Cerebellar cortex (tissue), 1 donor: ENCODE measurements at regions not wholly inside any gene's neighbourhood (a gene's known extent, or its start where the extent isn't known, plus 50 kb on each side); places are given as distances from the start of the nearest gene placed in this dataset.

ENCODE experiments used
- DNase-seq: peaks from one replicate; pipeline ENCODE4 v3.0.0-alpha.2; 2015; ENCODE audit warnings: low spot score

GRCh38 chr5:135234666-135235401 lies 164.2 kb downstream of the MACROH2A1 start:
- no peak for DNase-seq

DNA sequence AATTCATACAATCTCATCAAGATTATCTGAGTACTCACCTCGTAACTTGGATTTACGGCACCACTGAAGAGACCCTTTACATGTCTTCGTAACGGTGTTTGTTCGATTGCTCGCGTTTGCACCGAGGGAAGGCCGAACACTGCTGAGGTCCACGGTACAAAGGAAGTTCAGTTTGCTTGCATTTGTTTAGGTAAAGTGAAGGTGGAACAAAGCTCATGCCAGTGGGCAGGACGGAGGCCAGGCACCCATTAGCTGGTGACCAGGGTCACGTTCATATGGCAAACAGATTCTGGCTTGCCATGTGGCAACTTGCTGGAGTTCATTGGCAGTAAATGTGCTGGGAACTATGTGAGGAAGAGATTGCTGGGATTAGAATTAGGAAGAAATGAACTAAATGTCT lies 164.8 kb downstream of the MACROH2A1 start:
- DNase-seq, result no peak

GRCh38 chr5:135233477-135233876 lies 165.6 kb downstream of the MACROH2A1 start:
- DNase-seq, result no peak

GRCh38 chr5:135232958-135233357 lies 166.1 kb downstream of the MACROH2A1 start:
- peak; percentile 29 for DNase-seq

- DNase-seq, result no peak
These were observed 167.7 kb downstream of the MACROH2A1 start for GRCh38 chr5:135231289-135231688.

- no peak for DNase-seq
These were observed 168.6 kb downstream of the MACROH2A1 start for GRCh38 chr5:135230251-135230925.

DNA sequence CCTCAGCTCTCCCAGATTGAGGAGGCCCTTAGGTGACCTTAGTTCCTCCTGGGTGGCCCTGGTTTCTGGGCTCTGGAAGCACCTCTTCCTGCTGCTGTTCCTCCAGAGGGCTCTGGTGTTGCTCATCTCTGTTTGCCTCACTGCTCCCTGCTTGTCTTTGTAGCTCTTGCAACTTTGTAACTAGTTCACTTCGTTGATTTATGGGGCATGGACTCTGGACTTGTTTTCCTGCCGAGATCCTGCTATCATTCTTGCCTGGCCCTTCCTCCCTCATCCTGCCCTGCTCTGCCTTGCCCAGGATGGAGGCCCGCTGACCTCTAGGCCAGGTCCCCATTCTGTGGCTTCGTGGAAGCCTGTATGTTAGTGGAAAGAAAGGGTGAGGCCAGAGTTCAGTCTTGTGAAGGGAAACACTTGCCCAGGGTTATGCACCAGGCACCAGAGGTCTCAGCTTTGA lies 169.3 kb downstream of the MACROH2A1 start:
- no peak for DNase-seq

GRCh38 chr5:135229122-135229521 lies 169.9 kb downstream of the MACROH2A1 start:
- DNase-seq, result no peak

- no peak for DNase-seq
These were observed 170.8 kb downstream of the MACROH2A1 start for GRCh38 chr5:135228222-135228621.

GRCh38 chr5:135227064-135228022 lies 171.7 kb downstream of the MACROH2A1 start:
- no peak for DNase-seq

DNA sequence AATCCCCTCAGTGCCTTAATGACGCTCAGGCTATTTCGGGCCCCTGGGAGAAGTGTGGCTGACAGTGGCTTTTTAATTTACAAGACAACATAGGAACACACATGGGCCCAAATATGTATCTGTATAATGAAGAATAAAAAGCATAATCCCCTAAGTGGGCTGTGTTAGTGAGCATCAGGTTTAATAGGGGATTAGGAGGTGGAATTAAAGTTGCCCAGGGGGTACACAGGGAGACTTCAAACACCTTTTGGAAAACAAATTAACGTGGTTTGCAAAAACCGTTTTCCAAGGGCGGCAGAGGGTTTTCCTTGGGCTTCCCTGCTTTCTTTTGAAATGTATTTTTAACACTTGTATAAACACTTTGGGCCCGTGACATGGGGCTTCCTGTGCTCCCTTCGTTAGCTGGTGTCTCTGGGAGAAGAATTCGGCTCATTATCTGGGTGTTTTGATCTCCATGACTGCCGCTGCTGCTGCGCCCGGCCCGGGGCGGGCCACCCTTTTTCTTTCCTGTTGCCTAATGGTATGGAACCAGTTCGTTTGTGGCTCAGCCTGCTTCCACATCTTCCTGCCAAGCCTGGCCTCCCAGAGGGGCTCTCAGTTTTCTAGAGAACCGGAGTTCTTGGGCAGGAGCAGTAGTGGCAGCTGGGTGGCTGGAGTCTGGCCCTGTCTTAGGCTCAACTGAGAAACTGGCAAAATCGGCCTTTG lies 173.0 kb downstream of the MACROH2A1 start:
- DNase-seq, result no peak

- DNase-seq, result no peak
These were observed 175.0 kb downstream of the MACROH2A1 start for GRCh38 chr5:135223891-135224625.

GRCh38 chr5:135223404-135223803 lies 175.6 kb downstream of the MACROH2A1 start:
- no peak for DNase-seq

GRCh38 chr5:135222771-135223170 lies 176.3 kb downstream of the MACROH2A1 start:
- no peak for DNase-seq

- no peak for DNase-seq
These were observed 176.8 kb downstream of the MACROH2A1 start for GRCh38 chr5:135222171-135222681.

- no peak for DNase-seq
These were observed 177.3 kb downstream of the MACROH2A1 start for GRCh38 chr5:135221696-135222095.

GRCh38 chr5:135221187-135221473 lies 177.9 kb downstream of the MACROH2A1 start:
- no peak for DNase-seq

GRCh38 chr5:135220394-135221186 lies 178.4 kb downstream of the MACROH2A1 start:
- DNase-seq, result no peak

- no peak for DNase-seq
These were observed 179.2 kb downstream of the MACROH2A1 start for GRCh38 chr5:135219868-135220267.
